DMS53 treated with DMSO at 0.1 percent for 48 hours (cell line): ENCODE measurements at regions not wholly inside any gene's neighbourhood (a gene's known extent, or its start where the extent isn't known, plus 50 kb on each side); places are given as distances from the start of the nearest gene placed in this dataset.
"Not testable (repeated sequence)": the region's sequence is repeated elsewhere in the genome, so short reads cannot be mapped to it uniquely, and the experiment has no call there.

ENCODE experiments used
- DNase-seq: peaks from one replicate; lab custom pipeline; 2025; ENCODE audit not compliant: unreplicated experiment; lab: John Stamatoyannopoulos, UW

DNA sequence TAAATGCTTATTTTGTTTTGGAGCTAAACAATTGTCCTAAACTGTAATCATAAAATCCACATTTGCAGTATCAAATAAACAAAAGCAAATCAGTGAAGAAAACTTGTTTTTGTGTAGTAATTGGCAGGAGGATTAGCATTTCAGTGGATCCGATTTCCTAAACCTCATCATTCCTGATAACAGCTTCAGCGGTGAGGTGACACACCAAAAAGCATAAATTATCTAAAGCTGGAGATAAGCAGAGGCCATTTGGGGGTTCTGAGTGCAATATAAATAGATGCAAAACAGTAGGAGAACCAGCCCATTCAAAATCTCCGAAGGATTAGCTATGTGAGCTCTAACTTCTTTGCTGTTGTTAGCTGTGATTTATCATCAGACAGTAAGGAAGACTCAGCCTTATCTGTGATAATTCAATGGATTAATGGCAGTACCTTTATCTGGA, 235.8 kb downstream of the EPHA7 start:
- DNase-seq = no peak

DNA sequence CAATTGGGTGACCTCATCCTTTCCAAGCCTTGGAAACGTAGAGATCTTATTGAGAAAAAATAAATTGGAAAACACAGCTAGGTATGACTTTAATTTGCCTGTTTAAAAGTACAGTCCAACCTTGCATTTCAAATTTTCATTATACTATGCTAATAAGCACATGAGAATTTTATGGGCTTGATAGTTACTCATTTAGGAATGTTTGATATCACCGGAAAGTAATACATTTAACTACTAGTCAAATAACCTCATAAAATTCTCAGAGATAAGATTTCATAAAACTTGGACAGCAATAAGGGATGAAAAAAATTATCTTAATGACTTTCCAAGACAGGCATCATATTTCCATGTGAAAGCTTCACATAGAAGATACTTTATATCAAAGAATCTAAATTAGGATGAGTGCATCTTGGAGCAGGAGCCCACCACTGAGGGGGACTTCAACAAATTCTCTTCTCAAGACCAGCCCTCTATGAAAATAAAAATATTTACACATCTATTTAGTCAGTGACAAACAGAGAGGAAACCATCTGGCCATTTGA, 236.3 kb downstream of the EPHA7 start:
- no peak for DNase-seq

DNA sequence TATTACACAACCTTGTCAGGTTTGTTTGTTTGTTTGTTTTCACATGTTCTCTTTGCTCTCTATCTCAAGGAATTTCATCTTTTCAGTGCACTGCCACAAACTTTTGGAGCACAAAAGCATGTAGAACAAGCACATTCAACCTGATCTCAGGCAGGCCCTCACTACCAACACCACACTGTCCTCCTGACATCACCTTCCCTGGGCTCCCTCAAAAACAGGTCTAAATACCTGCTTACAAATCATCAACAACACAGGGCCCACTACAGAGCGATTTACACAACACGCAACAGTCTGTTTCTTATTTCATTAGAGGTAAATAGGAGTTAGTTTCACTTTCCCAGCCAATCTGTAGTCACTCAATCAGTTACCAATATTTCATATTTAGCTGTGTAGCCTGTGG, 241.4 kb downstream of the EPHA7 start:
- DNase-seq = no peak

DNA sequence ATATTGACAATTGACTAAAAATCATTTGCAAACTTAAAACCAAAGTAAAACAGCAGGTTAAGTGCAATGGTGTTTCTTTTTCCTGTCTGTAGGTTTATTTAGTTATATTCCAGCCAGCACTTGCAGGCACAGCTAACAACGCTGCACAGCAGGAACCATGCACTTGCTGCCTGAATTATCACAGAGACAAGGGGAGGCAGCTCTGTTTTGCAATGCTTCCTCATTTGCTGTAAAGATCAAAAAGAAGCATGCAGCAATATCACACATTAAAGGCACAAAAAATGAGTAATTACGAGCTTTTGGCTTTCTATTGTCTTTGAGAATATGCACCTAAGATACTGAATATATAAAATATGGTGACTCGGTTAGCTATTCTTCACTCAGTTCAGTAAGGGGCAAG, 241.9 kb downstream of the EPHA7 start:
- DNase-seq = no peak

DNA sequence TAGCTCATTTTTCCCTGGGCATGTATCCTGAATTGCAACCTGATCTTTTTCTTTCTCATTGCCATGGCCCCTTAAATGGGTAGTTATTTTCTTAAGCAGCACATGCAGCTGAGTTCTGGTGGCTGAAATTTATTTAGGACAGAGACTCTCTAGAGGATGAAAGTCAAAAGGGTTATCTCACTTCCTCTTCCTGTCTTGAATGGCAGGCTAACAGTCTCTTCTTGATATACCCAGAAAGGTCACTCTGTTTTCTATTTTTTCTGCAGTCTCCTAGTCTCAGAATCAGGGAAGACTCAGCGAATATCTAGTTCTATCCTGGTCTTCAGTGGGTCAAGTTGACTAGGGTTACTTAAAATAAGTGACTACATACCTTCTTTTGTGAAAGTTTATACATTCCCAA, 243.3 kb downstream of the EPHA7 start:
- no peak for DNase-seq

DNA sequence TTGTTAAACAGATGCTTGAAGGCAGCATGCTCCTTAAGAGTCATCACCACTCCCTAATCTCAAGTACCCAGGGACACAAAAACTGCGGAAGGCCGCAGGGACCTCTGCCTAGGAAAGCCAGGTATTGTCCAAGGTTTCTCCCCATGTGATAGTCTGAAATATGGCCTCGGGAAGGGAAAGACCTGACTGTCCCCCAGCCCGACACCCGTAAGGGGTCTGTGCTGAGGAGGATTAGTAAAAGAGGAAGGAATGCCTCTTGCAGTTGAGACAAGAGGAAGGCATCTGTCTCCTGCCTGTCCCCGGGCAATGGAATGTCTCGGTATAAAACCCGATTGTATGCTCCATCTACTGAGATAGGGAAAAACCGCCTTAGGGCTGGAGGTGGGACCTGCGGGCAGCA, 245.8 kb downstream of the EPHA7 start:
- DNase-seq = not testable (repeated sequence)

DNA sequence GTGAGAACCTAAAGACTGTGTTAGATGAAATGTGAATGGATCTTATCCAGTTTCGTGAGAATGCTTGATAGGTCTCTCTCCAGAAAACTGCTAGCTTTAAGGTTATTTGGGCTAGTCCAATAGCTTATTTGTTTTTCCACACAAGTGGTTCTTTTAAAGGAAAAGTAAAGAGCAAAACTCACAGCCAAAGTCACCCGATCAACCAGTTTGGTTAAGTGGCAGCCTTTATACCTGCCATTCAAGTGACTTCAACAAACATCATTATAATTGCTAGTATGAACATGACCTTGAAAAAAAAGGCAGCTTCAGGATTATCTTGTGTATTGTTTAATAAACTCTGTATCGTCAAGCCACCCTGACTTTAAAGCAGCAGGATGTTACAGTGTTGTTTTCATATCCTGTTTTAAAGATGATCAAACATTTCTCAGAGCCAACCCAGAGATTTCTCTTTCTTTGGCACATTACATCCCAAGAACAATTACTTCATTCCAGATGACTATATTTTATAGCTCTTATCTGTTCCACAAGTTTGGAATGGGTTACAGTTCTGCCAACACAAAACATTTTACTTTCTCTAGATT, 253.4 kb downstream of the EPHA7 start:
- DNase-seq = peak; percentile 92

DNA sequence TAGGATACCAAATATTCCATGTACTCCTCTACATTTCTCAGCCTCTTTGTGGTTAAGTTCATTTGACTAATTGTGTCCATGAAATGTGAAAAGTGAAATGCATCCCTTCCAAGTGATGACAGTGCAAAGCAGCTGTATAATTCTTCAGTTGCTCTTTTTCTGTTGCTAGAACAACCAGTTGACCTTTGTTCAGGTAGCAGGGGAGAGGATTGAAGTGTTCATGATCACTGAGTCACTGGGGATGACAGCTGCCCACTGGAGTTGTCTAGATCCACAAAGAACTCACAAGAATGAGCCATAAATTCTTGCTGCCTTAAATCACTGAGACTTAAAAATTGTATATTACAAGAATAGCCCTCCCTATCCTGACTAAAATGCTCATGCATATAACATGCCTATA, 254.6 kb downstream of the EPHA7 start:
- peak; percentile 54 for DNase-seq

DNA sequence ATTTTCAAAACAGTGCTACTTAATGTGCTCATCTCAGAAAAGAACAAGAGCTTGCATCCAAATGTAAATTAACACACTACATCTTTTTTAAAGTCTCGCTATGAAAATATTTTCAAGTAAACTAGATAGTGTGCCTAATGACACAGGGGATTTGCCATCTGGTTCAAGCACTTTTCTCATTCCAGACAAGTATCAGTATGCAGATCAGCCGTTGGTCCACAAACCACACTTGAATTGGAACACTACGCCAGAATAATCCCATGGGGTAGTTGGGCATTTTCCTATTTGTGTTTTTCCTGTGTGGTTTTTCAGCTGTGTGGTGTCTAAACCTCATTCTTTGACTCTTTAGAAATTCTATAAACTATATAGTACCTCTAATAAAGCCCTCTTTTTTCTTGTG, 256.2 kb downstream of the EPHA7 start:
- no peak for DNase-seq

DNA sequence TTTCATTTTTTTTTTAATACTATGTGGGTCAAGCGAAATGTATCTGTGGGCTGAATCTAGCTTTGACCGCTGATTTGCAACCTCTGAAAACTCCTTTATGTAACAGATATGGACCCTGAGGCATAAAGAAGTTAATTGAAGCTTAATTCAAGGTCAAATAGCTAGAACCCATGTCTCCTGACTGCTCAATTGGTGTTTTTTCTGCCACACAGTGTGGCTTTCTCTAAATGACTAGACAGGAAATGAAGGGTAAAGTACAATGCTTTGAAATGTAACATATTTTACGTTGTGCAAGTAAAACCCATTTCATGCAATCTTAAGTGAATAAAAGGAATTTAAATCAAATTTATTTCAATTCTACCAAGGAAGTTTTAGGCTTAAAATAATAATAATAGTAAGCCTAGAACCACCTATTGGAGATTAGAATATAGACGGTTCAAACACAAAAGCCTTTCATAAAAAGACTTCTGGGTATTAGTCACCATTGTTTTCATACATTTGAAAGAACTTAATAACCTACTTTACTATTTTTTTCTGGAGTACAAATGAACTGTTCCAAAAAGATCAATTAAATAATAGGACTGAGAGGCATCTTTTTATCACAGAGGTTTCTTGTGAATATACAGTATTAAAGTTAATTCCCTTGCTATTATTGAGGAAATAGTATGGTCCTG, 279.8 kb downstream of the EPHA7 start:
- DNase-seq = no peak

DNA sequence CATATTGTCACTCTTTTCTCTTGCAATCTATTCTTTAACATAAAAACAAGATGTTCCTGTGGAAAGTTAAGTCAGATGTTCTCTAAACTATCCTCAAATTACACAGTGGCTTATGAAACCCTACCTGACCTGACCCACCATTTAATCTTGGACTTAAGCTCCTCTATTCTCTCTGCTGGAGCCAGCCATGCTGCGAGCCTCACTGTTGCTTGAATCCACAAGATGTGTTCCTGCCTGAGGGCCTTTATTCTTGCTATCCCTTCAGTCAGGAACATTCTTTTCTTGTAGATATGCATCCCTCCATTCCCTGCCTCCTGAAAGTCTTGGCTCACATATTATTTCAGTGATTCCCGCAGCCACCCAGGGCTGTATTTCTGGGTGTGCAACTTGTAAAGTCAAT, 283.2 kb downstream of the EPHA7 start:
- DNase-seq = no peak

DNA sequence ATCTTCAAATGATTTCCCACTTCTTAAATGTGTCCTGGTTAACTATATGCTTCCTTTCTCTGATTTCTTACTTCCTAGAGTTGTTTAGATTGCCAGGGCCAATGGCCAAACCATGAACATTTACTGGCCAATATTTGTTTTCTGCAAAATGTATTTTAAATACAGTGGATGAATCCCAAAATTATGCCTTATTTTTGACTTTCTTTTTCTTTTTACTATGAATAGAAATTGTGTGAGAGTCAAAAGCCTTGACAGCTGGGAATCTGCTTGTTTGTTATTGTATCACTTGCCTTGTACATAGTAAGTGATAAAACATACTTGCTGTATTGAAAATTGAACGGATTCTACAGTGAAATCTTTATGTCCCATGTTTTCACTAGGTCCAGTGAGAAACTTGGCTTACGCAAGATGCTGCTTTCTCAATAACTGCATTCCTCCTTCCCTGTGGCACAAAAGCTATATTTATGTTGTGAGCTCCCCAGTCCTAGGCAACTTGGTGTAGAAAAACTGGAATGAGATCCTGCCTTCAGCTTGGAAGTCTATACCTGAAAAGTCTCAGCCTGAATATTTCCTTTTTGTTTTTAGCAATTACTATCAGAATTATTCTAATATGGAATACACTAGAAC, 295.2 kb downstream of the EPHA7 start:
- DNase-seq = no peak

DNA sequence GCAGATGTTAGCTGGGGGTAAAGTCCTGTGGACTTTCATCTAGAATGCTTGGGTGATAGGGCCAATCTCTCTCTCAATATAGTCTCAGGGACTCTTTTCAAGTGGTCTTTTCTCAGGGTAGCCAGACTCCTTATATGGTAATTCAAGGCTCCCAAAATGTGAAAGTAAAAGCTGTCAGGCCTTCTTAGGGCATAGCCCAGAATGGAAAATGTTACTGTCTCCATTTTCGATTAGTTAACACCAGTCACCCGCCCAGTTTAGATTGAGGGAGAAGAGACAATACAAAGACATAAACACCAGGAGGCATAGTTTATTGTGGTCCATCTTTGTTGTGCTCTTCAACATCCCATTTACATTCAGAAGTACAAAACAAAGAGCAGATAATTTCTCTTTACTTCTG, 295.8 kb downstream of the EPHA7 start:
- no peak for DNase-seq

DNA sequence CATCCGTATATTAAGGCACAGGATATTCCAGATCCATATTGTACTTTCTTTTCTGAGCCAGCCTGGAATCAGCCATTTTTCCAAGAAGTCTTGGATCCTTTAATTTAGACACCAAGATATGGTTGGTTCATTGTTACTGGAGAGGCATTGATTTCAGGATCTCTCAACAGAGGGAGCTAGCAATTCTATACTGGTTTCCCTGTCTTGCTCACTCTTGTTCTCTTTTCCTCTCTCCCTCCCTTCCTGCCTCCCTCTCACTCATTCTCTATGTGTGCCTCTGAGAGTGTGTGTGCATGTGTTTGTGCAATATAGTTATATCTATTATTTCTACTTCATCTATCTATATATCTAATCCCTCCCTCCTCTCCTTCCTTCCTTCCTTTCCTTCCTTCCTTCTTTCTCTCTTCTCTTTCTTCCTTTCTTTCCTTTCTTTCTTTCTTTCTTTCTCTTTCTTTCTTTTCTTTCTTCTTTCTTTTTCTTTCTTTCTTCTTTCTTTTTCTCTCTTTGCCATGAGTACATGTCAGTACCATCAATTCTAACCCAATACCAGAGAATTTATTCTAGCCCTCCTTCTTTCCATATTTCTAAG, 299.1 kb downstream of the EPHA7 start:
- no peak for DNase-seq

DNA sequence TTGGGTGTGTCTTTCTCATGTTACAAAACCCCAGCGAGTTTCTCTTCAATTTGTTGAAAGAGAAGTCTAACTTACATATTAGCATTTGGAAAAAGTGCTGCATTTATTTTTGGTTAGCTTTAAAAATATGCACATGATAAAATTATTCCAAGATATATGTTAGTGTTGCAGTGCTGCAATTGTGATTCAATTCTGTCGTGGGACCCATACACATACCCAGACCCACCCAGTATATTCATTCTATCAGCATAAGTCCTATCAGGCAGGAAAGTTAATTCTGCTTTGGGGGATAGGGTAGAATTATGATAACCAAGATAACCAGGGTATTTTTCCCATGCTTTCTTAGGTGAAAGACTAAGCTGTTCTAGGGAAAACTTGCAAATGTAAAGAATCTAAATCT, 313.5 kb downstream of the EPHA7 start:
- DNase-seq = no peak

DNA sequence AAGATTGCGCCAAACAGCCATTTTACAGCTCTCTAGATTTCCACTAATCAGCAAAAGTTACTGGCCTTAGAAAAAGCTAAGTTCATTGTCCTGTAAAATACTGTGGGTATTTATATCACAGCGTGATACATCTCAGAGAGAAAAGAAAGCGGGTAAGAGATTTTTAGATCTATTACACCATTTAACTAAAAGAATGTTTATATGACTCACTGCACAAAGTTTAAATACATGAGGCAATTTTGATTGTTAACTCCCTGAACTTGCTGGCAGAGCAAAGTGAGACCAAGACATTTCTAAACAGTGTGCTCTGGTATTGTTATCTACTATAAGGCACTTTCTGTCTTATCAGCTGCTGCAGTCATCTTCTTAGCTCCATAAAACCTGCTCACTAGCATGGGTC, 314.3 kb downstream of the EPHA7 start:
- no peak for DNase-seq

DNA sequence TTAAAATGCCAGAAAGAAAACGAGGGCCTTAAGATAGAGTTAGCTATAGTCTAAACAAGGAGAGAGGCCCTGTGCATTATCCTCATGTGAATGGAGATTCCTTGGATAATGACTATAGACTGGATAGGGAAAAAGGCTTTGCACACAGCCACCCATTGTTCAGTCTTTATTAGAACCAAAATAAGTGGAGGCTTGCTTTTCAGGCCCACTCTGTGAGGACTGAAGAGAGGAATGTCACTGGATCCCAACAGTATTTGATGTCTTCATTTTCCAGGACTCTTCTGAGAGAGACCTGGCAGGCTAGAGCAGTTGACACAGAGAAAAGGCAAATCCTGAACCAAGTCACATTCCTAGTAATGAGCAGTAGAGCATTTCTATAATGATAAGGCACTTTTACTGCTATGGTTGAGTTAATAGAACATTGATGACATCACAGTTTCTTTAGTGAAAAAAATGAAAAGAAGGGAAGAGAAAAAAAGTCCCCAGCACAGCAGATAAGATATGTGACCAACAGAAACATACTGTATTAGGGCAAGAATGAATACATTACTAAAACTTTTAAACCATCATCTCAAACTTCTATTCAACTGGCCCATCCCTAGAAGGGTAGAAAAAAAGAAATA, 315.1 kb downstream of the EPHA7 start:
- DNase-seq = no peak

DNA sequence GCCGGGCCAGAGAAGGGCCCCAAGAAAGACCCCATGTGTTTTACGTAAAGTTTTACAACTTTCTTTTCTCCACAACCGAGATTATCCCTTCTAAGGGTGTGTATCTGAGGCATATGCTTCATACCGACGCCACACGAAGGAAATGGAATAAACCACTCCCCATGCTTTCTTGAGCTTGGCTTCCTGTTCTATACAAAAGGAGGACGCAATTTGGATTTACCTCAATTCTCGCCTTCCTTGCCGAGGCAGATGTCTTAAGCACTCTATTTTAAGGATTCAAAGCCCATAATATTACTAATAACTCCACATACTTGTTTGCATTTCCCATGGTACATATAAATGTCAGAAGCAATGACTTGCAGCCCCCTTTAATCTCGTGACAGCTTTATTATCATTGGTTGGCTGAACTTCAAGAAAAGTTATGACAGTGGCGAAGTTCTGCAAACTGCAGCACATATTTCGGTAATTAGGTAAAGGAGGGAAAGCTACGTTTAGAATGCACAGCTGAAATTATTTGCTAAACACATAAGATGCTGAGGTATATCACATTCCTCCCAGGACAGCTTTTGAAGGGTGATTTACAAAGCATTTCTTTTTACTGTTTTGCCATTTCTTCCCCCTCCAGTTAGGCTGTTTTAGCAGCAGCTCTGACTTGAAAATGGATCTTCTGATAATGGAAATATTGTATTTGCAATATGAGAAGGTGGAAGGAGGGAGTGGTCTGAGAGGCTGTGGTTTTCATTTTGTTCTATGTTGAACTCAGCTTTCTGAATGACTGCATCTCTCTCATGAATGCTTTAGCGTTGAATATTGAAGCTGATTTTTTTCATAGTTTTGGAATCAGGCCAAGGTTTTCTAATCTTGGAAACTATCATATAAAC, 330.5 kb downstream of the EPHA7 start:
- no peak for DNase-seq

DNA sequence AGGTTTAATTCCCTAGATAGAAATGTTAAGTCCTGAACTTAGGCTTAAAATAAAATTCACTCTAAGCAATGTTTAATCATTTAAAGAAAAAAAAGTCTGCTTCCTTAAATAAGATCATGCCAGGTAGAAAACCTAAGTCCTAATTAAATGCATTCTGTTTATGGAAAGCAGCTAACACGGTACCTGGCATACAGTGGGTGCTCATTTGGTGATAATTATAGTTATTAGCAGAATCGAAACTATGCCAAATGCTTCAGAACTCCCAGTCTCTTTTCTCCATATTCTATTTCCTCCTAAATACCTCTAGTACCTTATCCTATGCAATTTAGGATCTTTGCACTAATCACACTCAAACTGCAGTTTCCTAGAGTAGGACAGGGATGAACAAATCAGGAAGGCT, 331.8 kb downstream of the EPHA7 start:
- no peak for DNase-seq

DNA sequence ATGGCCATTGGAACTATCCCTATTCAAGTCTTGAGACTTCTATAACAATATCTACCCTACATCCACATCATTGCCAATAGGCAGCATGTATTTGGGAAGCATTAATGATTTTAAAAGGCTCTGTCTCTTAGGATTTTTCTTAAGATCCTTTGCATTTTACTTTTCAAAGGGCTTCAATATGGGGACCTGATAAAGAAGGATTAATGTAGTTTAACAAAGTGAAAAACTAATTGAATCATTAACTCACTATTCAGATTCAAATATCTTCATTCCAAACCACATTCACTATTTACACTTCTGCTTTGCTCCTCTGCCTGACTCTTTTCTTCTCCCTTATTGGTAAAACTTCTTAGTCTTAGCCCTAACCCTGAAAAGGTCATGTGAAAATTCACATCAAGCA, 333.0 kb downstream of the EPHA7 start:
- no peak for DNase-seq
